Esophagus squamous epithelium (tissue), 4 donors: ENCODE measurements at regions not wholly inside any gene's neighbourhood (a gene's known extent, or its start where the extent isn't known, plus 50 kb on each side); places are given as distances from the start of the nearest gene placed in this dataset.

ENCODE experiments used
- CTCF ChIP-seq, 6 experiments: fragments of 450-650 bp in 4 of 6; fragments of 200-600 bp in 2 of 6; sonication (generic) in 2 of 6; IDR thresholded peaks; one replicate each; pipeline ENCODE4 v1.5.1; 2016 to 2019; ENCODE audit warnings: antibody characterized with exemption in 6 of 6, mild to moderate bottlenecking in 4 of 6, moderate library complexity in 4 of 6
- POLR2A ChIP-seq, 4 donors: fragments of 450-650 bp; IDR thresholded peaks; one replicate each; pipeline ENCODE4 v1.6.1; 2017; ENCODE audit warnings: antibody characterized with exemption in 4 of 4, mild to moderate bottlenecking in 4 of 4, moderate library complexity in 3 of 4

- TF ChIP-seq CTCF (IDR thresholded peaks at IDR 0.05): no peak
- no peak for TF ChIP-seq POLR2A (IDR thresholded peaks at IDR 0.05)
These were observed 214.6 kb upstream of the SERP2 start for GRCh38 chr13:44158881-44159632.
